WTC11 (cell line): ENCODE measurements at regions not wholly inside any gene's neighbourhood (a gene's known extent, or its start where the extent isn't known, plus 50 kb on each side); places are given as distances from the start of the nearest gene placed in this dataset.

Source experiments
- ATAC-seq: fragments of 200-7000 bp; cut with Tn5 transposase; 2 replicates; pipeline ENCODE4 v1.10.0; 2021; ENCODE audit warnings: mild to moderate bottlenecking, moderate library complexity
- CTCF ChIA-PET: fragments of 300-600 bp; sonication (Branson Sonifier 250); formaldehyde crosslinking; loops from one replicate; lab custom pipeline; 2021; ENCODE audit warnings: antibody characterized with exemption; lab: Charles Lee
- POLR2A ChIA-PET: fragments of 350-600 bp; sonication (Branson Sonifier 250); formaldehyde crosslinking; loops from one replicate; lab custom pipeline; 2021; ENCODE audit warnings: antibody characterized with exemption; lab: Charles Lee
- DNase-seq: peaks from one replicate; pipeline ENCODE4 v3.0.0; 2021; ENCODE audit warnings: low spot score
- H3K27ac Mint-ChIP-seq: 2 replicates; pipeline ENCODE4 v1.8.0; 2021; ENCODE audit warnings: mixed read lengths
- H3K27me3 Mint-ChIP-seq: 2 replicates; pipeline ENCODE4 v1.8.0; 2021; ENCODE audit warnings: low read depth, mild to moderate bottlenecking, moderate library complexity, mixed read lengths
- H3K36me3 Mint-ChIP-seq: 2 replicates; pipeline ENCODE4 v1.8.0; 2021; ENCODE audit warnings: mixed read lengths
- H3K4me1 Mint-ChIP-seq: 2 replicates; pipeline ENCODE4 v1.8.0; 2022; ENCODE audit warnings: mixed read lengths
- H3K4me3 Mint-ChIP-seq: 2 replicates; pipeline ENCODE4 v1.8.0; 2021; ENCODE audit warnings: mild to moderate bottlenecking, moderate library complexity, mixed read lengths
- H3K9me3 Mint-ChIP-seq: 2 replicates; pipeline ENCODE4 v1.8.0; 2021; ENCODE audit warnings: mixed read lengths
- ATF3 ChIP-seq: sonication (generic); formaldehyde crosslinking; conservative IDR thresholded peaks from 2 replicates; pipeline ENCODE4 v1.8.1; 2022; ENCODE audit warnings: mild to moderate bottlenecking, missing genetic modification reagents
- ATF6 ChIP-seq: sonication (generic); formaldehyde crosslinking; IDR thresholded peaks from 2 replicates; pipeline ENCODE4 v1.8.1; 2023; ENCODE audit warnings: mild to moderate bottlenecking, missing genetic modification reagents
- CDX4 ChIP-seq: fragments of 250-450 bp; sonication (Bioruptor Pico); IDR thresholded peaks from 2 replicates; pipeline ENCODE4 v1.9.0; 2021; ENCODE audit warnings: moderate library complexity, mild to moderate bottlenecking, inconsistent platforms, borderline replicate concordance
- E2F1 ChIP-seq: sonication (generic); formaldehyde crosslinking; IDR thresholded peaks from 2 replicates; pipeline ENCODE4 v1.8.0; 2022; ENCODE audit warnings: mild to moderate bottlenecking, missing genetic modification reagents
- E2F4 ChIP-seq: sonication (generic); formaldehyde crosslinking; IDR thresholded peaks from 2 replicates; pipeline ENCODE4 v1.8.1; 2022; ENCODE audit warnings: low read depth, mild to moderate bottlenecking, moderate library complexity, missing genetic modification reagents, borderline replicate concordance
- GABPB1 ChIP-seq: sonication (generic); formaldehyde crosslinking; IDR thresholded peaks from 2 replicates; pipeline ENCODE4 v1.8.1; 2023; ENCODE audit warnings: mild to moderate bottlenecking, missing genetic modification reagents
- GTF2I ChIP-seq: fragments of 250-450 bp; sonication (Bioruptor Pico); conservative IDR thresholded peaks from 2 replicates; pipeline ENCODE4 v1.4.0; 2021; ENCODE audit warnings: mild to moderate bottlenecking
- NFATC4 ChIP-seq: fragments of 250-450 bp; sonication (Bioruptor Pico); IDR thresholded peaks from 2 replicates; pipeline ENCODE4 v1.9.0; 2021; ENCODE audit warnings: mild to moderate bottlenecking
- NFE2L1 ChIP-seq: sonication (generic); formaldehyde crosslinking; IDR thresholded peaks from 2 replicates; pipeline ENCODE4 v1.8.1; 2023; ENCODE audit warnings: missing genetic modification reagents
- NR2C2 ChIP-seq: sonication (generic); formaldehyde crosslinking; IDR thresholded peaks from 2 replicates; pipeline ENCODE4 v1.8.0; 2022; ENCODE audit warnings: mild to moderate bottlenecking, missing genetic modification reagents
- NR3C1 ChIP-seq: sonication (generic); formaldehyde crosslinking; conservative IDR thresholded peaks from 2 replicates; pipeline ENCODE4 v1.8.1; 2023; ENCODE audit warnings: low read depth, mild to moderate bottlenecking, missing genetic modification reagents
- RORB ChIP-seq: fragments of 250-450 bp; sonication (Bioruptor Pico); IDR thresholded peaks from 2 replicates; pipeline ENCODE4 v1.9.0; 2021; ENCODE audit warnings: mild to moderate bottlenecking
- SMAD3 ChIP-seq: sonication (generic); formaldehyde crosslinking; IDR thresholded peaks from 2 replicates; pipeline ENCODE4 v1.8.0; 2022; ENCODE audit warnings: missing genetic modification reagents, mild to moderate bottlenecking, borderline replicate concordance
- SP1 ChIP-seq: sonication (generic); formaldehyde crosslinking; conservative IDR thresholded peaks from 2 replicates; pipeline ENCODE4 v1.8.1; 2022; ENCODE audit warnings: missing genetic modification reagents
- USF2 ChIP-seq: sonication (generic); formaldehyde crosslinking; IDR thresholded peaks from 2 replicates; pipeline ENCODE4 v1.8.1; 2023; ENCODE audit warnings: mild to moderate bottlenecking, missing genetic modification reagents, moderate library complexity
- ZNF281 ChIP-seq: sonication (generic); formaldehyde crosslinking; IDR thresholded peaks from 2 replicates; pipeline ENCODE4 v1.8.0; 2023; ENCODE audit warnings: mild to moderate bottlenecking, missing genetic modification reagents
- ZNF396 ChIP-seq: fragments of 250-450 bp; sonication (Bioruptor Pico); IDR thresholded peaks from 2 replicates; pipeline ENCODE4 v1.8.0; 2021; ENCODE audit warnings: mild to moderate bottlenecking, moderate library complexity, borderline replicate concordance
- ZNF423 ChIP-seq: fragments of 250-450 bp; sonication (Bioruptor Pico); IDR thresholded peaks from 2 replicates; pipeline ENCODE4 v2.1.2; 2022; ENCODE audit warnings: mild to moderate bottlenecking, moderate library complexity
- ZNF425 ChIP-seq: fragments of 250-450 bp; sonication (Bioruptor Pico); conservative IDR thresholded peaks from 2 replicates; pipeline ENCODE4 v1.9.0; 2021; ENCODE audit warnings: mild to moderate bottlenecking
- ZSCAN18 ChIP-seq: fragments of 250-450 bp; sonication (Bioruptor Pico); IDR thresholded peaks from 2 replicates; pipeline ENCODE4 v2.1.2; 2022; ENCODE audit warnings: mild to moderate bottlenecking, moderate library complexity

GRCh38 chr6:92589996-92590395, 829.4 kb downstream of the EPHA7 start (continued):
- TF ChIP-seq ZNF281 (CRISPR knock-in tag): no peak

GRCh38 chr6:92588148-92588547, 831.2 kb downstream of the EPHA7 start:
- no peaks in the 10 kb centered on the region for H3K4me1 Mint-ChIP-seq
- H3K9me3 Mint-ChIP-seq: no peaks in the 10 kb centered on the region
- no peak overlapping the region for H3K27ac Mint-ChIP-seq
- CTCF ChIA-PET: no interaction called here
- no peak for TF ChIP-seq ATF6 (CRISPR knock-in tag)
- no peak for TF ChIP-seq GTF2I (CRISPR knock-in tag)
- no peak for TF ChIP-seq USF2
- TF ChIP-seq ZNF396 (CRISPR knock-in tag): no peak
- no peak for TF ChIP-seq CDX4 (CRISPR knock-in tag)
- no peak for TF ChIP-seq RORB (CRISPR knock-in tag)
- TF ChIP-seq GABPB1 (CRISPR knock-in tag): no peak
- no peak for TF ChIP-seq NR3C1 (CRISPR knock-in tag)
- TF ChIP-seq NFATC4: no peak
- TF ChIP-seq E2F1 (CRISPR knock-in tag): no peak
- DNase-seq (no peak), ATAC-seq (no peak)
- no peaks in the 10 kb centered on the region for H3K27me3 Mint-ChIP-seq
- POLR2A ChIA-PET: no interaction called here
- no peak overlapping the region for H3K4me3 Mint-ChIP-seq
- no peaks in the 10 kb centered on the region for H3K36me3 Mint-ChIP-seq

GRCh38 chr6:92587525-92587924, 831.8 kb downstream of the EPHA7 start:
- no peaks in the 10 kb centered on the region for H3K9me3 Mint-ChIP-seq
- ATAC-seq (no peak), DNase-seq (no peak)
- H3K27ac Mint-ChIP-seq: no peak overlapping the region
- H3K27me3 Mint-ChIP-seq: no peaks in the 10 kb centered on the region
- CTCF ChIA-PET: no interaction called here
- H3K36me3 Mint-ChIP-seq: no peaks in the 10 kb centered on the region
- H3K4me1 Mint-ChIP-seq: no peaks in the 10 kb centered on the region
- POLR2A ChIA-PET: no interaction called here
- no peak overlapping the region for H3K4me3 Mint-ChIP-seq
- TF ChIP-seq NR2C2: no peak
- no peak for TF ChIP-seq NFE2L1 (CRISPR knock-in tag)
- no peak for TF ChIP-seq ZNF423 (CRISPR knock-in tag)
- TF ChIP-seq ZNF425 (CRISPR knock-in tag): no peak
- TF ChIP-seq ATF3 (CRISPR knock-in tag): no peak
- no peak for TF ChIP-seq ZSCAN18 (CRISPR knock-in tag)
- no peak for TF ChIP-seq SMAD3
- no peak for TF ChIP-seq ZNF396 (CRISPR knock-in tag)
- TF ChIP-seq E2F4: no peak
- TF ChIP-seq SP1 (CRISPR knock-in tag): no peak
